ENCODE measurements at regions not wholly inside any gene's neighbourhood (a gene's known extent, or its start where the extent isn't known, plus 50 kb on each side); places are given as distances from the start of the nearest gene placed in this dataset.
"Not testable (repeated sequence)": the region's sequence is repeated elsewhere in the genome, so short reads cannot be mapped to it uniquely, and the experiment has no call there.

DNA sequence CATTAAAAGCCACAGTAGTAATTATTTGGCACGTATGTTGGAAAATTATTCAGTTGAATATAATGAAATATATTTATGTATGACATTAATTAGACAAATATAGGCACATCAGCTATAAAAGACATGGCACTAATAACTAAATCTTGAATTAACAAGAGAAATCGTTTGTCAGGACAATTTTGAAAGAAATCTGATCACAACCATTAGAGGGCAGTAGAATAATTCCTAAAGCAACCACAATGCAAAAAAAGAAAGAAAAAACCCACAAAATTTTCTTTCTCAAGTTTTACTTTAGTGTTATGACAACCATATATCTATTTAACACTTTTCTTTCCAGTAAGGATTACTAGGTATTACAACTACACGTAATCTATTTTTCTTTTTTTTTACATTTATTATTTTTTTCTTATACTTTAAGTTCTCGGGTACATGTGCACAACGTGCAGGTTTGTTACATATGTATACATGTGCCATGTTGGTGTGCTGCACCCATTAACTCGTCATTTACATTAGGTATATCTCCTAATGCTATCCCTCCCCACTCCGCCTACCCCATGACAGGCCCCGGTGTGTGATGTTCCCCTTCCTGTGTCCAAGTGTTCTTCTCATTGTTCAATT, 126.8 kb upstream of the STK17B start:
- TF ChIP-seq, protein P1, sequence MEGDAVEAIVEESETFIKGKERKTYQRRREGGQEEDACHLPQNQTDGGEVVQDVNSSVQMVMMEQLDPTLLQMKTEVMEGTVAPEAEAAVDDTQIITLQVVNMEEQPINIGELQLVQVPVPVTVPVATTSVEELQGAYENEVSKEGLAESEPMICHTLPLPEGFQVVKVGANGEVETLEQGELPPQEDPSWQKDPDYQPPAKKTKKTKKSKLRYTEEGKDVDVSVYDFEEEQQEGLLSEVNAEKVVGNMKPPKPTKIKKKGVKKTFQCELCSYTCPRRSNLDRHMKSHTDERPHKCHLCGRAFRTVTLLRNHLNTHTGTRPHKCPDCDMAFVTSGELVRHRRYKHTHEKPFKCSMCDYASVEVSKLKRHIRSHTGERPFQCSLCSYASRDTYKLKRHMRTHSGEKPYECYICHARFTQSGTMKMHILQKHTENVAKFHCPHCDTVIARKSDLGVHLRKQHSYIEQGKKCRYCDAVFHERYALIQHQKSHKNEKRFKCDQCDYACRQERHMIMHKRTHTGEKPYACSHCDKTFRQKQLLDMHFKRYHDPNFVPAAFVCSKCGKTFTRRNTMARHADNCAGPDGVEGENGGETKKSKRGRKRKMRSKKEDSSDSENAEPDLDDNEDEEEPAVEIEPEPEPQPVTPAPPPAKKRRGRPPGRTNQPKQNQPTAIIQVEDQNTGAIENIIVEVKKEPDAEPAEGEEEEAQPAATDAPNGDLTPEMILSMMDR (IDR thresholded peaks at IDR 0.05): peak; percentile 71
- not testable (repeated sequence) for TF ChIP-seq EZH2 (IDR thresholded peaks at IDR 0.05; ENCODE audit: borderline replicate concordance, insufficient read depth, low read depth, low read length, poor library complexity, severe bottlenecking)
